22Rv1 (cell line): ENCODE measurements at regions not wholly inside any gene's neighbourhood (a gene's known extent, or its start where the extent isn't known, plus 50 kb on each side); places are given as distances from the start of the nearest gene placed in this dataset.

ENCODE experiments used
- CTCF ChIP-seq: fragments of 450-650 bp; IDR thresholded peaks from 2 replicates; pipeline ENCODE4 v1.5.1; 2017; ENCODE audit warnings: mild to moderate bottlenecking
- ZFX ChIP-seq: fragments of 450-650 bp; IDR thresholded peaks from 2 replicates; pipeline ENCODE4 v1.6.1; 2017; ENCODE audit warnings: antibody characterized with exemption, borderline replicate concordance

- no peak for TF ChIP-seq CTCF
- no peak for TF ChIP-seq ZFX
Measured at GRCh38 chr1:181159451-181160140, 71.1 kb downstream of the IER5 start.
